Stimulated activated naive CD8-positive, alpha-beta T cell treated with anti-CD3 and anti-CD28 coated beads, Interleukin-15, Interleukin-2, amounts not matched to agents 100 U/mL and 50 U/mL, for 24 hours (primary cell): ENCODE measurements at regions not wholly inside any gene's neighbourhood (a gene's known extent, or its start where the extent isn't known, plus 50 kb on each side); places are given as distances from the start of the nearest gene placed in this dataset.
"Not testable (repeated sequence)": the region's sequence is repeated elsewhere in the genome, so short reads cannot be mapped to it uniquely, and the experiment has no call there.

Experiments used
- ATAC-seq: fragments of 150-1000 bp; cut with Tn5 transposase; one replicate; pipeline ENCODE4 v1.10.0; 2021
- DNase-seq: peaks from one replicate; pipeline ENCODE4 v3.0.0; 2021

DNA sequence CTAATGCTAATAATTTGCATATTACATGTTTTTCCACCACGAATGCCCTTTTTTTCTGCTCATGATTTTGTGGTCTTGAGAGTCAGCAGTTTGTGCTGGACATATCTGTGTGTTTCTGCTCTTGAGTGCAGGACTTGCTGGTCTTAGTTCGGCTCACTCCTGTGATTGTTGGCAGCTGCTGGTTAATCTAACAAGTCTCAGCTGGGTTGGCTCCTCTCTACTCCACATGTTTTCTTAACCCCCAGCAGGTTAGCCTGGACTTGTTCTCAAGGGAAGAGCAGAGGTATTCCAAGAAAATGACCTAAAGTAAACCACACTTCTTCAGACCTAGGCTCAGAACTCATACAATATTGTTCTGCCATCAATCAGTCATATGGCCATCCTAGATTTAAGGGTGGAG, 1238.9 kb downstream of the XPNPEP1 start:
- no peak for DNase-seq
- ATAC-seq, result no peak

DNA sequence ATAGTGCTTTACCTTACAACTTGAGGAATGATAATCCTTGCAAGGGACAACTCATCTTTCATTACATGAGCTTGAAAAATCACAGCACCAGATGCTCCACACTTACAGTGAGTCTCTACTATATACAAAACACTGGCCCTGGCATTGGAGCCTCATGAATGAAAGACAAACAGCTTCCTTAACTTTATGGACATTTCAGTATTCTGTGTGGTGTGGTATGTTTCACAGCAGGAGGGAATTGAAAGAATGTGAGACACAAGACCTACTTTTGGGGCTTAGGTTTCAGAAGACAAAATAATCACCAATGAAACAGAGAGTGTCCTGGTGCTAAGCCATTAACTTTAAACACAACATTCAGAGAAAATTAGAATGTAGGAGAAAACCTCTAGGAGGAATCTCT, 1249.6 kb downstream of the XPNPEP1 start:
- ATAC-seq (no peak), DNase-seq (no peak)

DNA sequence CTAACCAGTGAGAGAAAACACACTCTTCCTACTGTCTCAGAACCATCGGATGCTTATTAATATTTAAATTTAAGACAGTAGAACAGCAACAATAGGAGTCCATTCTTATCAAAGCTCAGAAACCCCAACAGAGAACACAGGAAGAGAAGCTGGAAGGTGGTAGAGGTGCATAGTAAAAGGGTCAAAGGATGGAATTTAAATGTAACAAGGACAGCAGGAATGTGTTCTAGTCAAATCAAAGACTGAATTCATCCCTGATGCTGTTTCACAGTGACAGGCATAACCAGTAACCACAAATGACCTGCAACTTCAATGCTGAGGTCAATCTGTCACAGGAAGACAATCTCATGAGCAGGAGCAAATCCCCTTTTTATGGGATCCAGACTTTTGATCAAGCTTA, 1259.7 kb downstream of the XPNPEP1 start:
- ATAC-seq (no peak), DNase-seq (no peak)

DNA sequence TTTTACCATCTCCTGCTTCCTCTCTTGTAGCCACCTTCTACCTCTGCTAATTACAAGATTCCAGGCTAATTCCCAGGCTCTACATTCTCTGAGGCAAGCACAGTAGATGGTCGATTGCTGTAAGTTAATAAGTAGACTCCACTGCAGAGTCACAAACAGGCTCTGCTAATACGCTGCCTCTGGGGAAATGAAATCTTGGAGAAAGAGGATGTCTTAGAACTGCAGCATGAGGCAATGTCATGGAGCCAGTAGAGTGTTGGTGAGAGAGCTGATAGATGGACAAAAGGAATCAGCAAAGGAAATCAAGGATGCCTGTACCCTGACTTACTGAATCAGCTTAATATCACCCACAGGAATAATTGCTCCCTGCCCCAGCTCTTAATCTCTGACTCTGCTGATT, 1260.3 kb downstream of the XPNPEP1 start:
- no peak for ATAC-seq

DNA sequence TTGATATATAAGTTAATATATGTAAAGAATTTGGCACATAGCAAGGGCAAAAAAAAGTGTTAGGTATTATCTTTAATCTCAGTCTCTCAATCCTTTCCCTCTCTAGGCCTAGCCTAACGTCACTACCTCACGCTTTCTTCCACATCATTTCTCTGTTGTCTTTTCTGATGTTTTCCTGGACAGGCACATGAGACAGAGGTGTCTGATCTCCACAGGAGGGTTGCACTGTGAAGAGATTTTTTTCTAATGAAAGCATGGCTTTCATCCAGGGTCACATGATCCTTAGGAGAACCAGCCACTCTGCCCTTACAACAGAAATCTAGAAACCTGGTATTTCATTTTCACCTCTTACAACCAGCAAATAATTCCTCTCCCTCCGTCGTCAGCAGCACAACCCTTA, 1268.3 kb downstream of the XPNPEP1 start:
- no peak for DNase-seq
- no peak for ATAC-seq

More for the DNA sequence above, 1260.3 kb downstream of the XPNPEP1 start:
- DNase-seq, result no peak

DNA sequence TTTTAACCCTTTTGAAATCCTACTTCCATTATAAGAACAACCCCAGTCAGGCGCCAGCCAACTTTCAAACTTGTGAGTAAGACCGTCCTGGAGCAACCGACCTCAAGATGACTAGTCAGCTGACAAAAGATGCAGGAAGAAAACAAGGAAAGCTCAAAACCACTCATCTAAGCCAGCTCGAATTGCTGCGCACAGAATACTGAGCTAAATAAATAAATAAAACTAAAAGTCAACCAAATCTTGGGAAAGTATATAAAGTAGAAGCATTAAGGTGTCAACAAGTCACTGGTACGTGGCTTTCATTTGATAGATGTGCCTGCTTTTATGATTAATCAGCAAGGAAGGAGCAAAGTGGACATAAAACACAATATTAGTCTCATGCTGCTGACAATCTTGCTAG, 1269.8 kb downstream of the XPNPEP1 start:
- no peak for DNase-seq

DNA sequence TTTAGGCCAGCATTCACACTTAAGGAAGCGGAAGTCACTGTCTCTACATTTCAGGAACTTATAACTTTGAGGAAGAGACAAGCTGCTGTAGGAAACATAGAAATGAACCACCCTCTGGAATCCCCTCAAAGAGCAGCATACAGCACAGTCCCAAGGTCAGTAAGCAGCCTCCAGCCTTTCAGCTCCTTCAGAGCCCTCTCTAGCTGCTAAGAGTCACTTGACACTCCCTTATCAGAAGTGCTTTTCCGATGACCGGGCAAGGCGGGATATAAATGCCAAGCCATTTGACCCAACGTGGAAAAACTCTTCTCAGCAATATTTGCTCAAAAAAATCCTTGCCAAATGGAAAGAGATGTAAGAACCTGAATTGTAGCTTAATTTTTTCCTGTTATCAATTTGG, 1284.3 kb downstream of the XPNPEP1 start:
- no peak for ATAC-seq

More for the DNA sequence above, 1269.8 kb downstream of the XPNPEP1 start:
- no peak for ATAC-seq

DNA sequence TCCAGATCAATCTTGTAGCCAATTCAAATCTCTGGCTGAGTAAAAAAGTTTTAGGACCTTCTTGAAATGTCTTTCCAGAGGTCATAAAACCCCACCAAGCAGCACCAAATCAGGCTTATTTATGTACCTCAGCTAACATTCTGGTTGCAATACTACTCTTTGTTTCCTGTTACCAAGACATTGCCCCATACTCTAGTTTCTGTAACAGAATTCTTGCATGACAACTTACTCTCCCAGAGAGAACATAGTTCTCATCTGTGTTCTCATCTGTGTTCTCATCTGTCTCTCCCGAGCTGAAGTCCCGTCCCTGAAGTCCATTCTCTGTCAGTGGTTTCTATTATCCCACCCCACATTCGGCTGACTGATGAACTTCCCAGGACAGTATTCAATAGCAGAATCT, 1285.1 kb downstream of the XPNPEP1 start:
- ATAC-seq (no peak), DNase-seq (no peak)

More for the DNA sequence above, 1284.3 kb downstream of the XPNPEP1 start:
- DNase-seq, result no peak

DNA sequence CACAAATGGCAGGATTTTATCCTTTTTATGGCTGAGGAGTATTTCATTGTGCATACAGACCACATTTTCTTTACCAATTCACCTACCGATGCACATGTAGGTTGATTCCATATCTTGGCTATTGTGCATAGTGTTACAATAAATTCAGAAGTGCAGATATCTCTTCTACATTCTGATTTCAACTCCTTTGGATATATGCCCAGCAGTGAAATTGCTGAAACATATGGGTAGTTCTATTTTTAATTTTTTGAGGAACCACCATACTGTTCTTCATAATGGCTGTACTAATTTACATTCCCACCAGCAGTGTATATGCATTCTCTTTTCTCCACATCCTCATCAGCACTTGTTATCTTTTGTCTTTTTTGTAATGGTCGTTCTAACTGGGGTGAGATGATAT, 1290.3 kb downstream of the XPNPEP1 start:
- DNase-seq, result no peak

DNA sequence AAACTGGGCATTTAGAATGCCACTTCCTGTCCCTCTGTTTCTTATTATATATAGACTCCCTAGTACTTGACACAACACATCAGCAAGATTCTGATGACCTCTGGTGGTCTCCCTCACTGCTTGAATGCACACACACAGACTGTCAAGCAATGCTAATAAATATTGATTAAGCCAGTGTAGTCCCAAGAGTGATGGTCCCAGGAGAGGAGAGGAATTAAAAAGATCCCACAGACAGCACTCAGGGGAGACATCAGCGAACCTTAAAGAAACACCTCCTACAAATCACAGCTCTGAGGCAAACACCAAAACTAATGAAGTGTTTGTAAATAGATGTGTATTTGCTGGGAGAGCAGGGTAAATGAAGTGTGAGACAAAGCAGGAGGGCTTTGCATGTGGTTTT, 1291.2 kb downstream of the XPNPEP1 start:
- no peak for DNase-seq
- no peak for ATAC-seq

More for the DNA sequence above, 1290.3 kb downstream of the XPNPEP1 start:
- ATAC-seq, result no peak

DNA sequence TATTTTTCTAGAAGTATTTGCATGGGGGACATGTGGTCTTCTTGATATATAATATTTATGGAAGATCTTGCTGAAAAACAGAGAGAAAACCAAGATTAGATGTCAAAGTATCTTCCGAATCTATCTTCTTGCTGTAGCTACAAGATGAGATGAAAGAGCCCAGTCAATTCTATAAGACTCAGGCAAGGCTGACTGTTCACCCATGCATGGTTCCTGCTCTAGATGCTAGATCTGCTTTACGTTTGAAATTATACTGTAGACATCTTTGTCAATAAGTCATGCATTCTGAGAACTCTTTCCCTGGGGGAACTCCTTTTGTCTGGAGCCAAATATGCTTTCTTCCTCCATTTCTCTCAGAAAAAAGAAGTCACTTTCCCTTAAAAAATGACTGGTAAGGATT, 1292.0 kb downstream of the XPNPEP1 start:
- ATAC-seq, result no peak
- DNase-seq, result no peak

DNA sequence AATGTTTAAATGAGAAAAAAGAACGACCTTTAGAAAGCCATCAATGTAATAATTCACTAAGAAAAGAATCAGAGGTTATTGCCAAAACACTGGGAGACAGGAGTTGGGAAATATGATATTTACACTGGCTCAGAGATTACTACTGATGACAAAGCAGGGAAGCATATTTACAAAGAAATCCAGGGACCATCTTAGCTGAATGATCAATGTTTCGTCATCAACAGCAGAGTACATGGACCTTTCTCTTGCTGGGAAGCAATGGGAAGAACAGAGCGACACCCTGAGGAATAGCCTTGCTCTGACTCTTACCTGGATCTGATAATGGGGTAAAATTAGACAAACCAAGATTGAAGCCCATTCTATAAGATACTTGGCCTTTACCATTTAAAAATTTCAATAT, 1293.5 kb downstream of the XPNPEP1 start:
- ATAC-seq (no peak), DNase-seq (no peak)

DNA sequence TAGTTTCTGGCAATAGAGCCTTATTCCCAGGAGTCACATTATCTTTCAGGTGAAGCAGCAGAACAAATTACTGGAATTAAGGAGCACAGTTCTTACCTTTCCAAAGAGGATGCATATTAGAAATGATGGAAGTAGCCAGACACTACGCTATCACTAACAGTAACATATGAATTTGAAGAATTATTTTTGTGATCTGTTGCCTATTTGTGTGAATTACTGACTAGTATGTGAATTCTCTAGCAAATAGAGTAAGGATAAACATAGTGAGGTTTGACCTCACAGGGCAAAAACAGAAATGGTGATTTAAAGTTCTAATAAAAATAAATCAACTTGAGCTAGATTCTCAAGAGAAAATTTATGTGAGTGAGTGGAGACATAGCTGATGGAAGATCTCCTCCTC, 1299.3 kb downstream of the XPNPEP1 start:
- DNase-seq (no peak), ATAC-seq (no peak)

DNA sequence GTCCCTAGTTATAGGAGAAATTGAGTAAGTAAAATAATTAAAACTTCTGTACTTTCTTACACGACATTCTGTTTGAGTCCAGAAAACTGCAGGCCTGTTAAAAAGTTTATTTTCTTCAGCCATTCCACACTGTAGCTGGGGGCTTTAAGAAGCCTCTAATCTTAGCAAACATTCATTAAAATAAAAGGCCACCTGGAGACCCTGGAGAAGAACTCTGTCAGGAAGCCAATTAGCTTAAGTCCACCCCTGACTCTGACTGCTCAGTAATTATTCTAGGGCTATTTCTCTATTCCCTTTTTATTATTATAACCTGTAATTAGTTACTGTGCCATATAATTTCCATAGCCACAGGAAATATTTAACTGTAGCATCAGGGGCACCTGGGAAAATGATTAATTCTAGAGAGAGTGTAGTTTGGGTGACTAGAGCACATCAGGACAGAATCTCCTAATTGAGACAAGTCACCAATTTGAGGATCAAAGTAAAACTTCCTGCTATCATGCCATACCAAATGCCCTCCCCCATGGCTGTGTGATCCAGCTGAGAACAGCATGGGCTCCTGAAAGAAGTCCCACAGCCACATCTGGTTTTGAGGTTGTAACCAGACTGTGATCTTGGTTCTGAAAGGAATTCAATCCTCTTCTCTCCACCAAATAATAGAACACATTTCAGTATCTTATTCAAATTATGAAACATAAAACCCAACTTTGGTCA, 1302.3 kb downstream of the XPNPEP1 start:
- ATAC-seq (no peak), DNase-seq (no peak)

DNA sequence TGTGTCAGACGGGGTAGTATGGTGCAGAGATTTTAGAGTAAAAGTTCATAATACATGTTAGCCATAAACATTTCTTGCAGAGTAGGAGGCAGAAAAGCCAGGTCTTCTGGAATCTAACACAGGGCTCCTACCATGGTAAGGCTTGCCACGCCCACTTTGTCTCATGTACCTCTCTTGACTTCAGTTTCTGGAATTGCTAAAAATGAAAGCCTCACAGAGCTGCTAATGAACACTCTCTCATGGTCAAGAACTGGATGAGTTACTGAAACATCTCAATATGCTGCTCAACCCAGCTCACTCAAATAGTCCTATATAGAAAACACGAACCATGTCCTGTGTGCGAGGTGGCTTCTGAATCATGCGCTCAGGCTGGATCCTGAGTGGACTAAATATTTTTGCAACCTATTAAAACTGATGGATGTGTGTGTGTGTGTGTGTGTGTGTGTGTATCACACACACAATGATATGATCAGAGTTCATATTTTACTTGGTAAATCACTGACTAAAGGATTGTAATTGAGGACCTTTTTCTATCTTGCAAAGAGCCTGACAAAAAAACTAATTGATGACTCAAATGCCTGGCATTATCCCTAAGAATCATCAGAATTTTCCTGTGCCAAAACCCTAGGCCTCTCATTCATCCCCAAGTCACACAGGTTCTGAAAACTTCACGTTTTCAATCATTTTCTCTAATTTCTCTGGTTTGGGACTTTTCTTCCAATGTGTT, 1306.6 kb downstream of the XPNPEP1 start:
- no peak for ATAC-seq
- no peak for DNase-seq

DNA sequence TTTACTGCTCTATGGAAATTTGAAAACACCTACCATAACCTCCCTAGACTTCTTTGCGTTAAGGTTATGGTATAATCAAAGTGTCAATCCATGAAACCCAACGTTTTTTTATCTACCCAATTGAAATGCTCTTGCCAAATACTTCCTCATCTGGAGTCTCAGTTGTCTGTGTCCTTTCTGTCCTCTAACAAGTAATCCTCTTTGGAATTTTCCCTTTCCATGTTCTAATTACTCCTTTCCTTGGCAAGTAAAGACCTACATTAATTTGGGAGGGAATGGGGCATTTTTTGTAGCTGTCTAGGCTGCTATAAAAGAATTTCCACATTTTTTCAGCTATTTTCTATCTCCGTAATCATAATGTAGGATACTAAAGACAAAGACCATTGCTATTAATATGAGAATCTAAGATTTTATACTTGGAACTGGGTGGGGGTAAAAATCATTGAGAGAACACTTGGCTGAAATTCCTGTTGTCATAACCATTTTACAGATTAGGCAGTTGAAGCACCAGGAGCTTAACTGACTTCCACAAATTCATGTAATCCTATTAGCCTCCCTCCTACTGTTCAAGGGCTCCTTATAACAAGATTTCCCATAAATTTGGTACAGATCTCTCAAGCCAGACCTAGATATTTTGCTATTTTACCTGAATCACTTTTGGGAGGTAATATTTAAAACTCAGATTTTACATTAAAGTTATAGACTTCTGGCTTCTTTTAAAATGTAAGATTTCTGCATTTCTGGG, 1307.6 kb downstream of the XPNPEP1 start:
- ATAC-seq (no peak), DNase-seq (no peak)

DNA sequence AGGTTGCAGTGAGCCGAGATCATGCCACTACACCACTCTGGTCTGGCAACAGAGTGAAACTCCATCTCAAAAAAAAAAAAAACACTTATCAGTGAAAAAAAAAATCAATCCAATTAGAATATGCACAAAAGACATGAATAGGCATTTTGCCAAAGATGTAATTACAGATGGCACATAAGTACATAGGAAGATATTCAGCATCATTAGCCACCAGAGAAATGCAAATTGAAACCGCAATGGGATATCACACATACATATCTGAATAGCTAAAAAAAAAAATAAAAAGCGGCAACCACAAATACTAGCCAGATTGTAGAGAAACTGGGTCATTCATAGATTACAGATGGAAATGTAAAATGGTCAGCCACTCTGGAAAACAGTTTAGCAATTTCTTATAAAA, 1310.8 kb downstream of the XPNPEP1 start:
- no peak for DNase-seq

DNA sequence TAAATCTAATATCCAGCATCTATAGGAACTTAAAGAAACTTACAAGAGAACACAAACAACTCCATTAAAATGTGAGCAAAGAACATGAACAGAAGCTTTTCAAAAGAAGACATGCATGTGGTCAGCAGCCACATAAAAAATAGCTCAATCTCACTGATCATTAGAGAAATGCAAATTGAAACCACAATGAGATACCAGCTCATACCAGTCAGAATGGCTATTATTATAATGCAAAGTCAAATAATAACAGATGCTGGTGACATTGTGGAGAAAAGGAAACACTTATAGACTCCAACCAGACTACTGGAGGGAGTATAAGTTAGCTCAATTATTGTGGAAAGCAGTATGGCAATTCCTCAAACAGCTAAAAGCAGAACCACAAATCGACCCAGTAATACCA, 1314.5 kb downstream of the XPNPEP1 start:
- DNase-seq, result no peak
- no peak for ATAC-seq

More for the DNA sequence above, 1310.8 kb downstream of the XPNPEP1 start:
- ATAC-seq, result no peak

DNA sequence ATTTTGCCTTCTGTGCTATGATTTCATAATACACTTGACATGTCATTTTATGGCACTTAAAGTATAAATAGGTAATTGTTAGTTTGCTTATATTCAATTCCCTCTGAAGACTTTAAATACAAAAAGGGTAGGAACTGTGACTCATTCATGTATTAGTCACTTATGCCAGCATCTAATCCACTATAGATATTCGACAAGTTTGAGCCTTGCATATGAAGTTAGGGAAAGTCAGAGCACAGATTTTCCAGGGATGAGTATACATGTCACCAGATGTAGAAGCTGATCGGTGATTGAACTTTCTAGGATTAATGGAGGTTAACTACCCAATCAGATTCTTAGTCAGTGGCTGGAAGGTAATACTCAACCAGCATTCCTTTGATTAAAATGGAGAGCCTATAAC, 1321.5 kb downstream of the XPNPEP1 start:
- DNase-seq, result no peak
- ATAC-seq, result no peak

DNA sequence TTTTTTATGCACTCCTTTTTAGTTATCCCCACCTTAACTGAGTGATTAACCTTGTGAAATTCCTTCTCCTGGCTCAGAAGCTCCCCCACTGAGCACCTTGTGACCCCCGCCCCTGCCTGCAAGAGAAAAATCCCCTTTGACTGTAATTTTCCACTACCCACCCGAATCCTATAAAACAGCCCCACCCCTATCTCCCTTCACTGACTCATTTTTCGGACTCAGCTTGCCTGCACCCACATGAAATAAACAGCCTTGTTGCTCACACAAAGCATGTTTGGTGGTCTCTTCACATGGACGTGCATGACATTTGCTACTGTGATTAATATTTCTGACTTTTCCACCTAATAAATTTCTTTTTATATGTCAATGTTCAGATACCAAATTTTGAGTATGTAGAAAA, 1322.8 kb downstream of the XPNPEP1 start:
- DNase-seq, ATAC-seq: not testable (repeated sequence)

DNA sequence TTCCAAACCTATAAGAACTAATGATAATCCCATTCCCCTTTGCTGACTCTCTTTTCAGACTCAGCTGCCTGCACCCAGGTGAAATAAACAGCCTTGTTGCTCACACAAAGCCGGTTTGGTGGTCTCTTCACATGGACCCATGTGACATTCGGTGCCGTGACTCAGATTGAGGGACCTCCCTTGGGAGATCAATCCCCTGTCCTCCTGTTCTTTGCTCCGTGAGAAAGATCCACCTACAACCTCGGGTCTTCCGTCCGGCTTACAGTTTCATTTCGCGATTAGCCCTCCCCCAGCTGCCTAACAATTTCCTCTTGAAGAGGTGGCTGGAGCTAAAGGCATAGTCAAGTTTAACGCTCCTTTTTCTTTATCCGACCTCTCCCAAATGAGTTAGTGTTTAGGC, 1324.0 kb downstream of the XPNPEP1 start:
- ATAC-seq, DNase-seq: not testable (repeated sequence)

DNA sequence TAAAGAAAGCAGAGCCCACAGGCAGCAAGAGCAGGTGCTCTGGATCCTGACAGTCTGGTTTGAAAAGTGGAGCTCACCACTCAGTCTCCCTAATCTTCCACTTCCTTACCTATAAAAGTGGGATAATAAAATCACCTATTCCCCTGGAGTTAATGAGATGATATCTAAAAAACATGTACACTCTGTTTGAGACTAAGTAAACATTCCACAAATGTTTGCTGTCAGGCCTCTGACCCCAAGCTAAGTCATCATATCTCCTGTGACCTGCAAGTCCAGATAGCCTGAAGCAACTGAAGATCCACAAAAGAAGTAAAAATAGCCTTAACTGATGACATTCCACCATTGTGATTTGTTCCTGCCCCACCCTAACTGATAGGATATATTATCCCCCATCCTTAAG, 1324.5 kb downstream of the XPNPEP1 start:
- DNase-seq (no peak), ATAC-seq (no peak)

DNA sequence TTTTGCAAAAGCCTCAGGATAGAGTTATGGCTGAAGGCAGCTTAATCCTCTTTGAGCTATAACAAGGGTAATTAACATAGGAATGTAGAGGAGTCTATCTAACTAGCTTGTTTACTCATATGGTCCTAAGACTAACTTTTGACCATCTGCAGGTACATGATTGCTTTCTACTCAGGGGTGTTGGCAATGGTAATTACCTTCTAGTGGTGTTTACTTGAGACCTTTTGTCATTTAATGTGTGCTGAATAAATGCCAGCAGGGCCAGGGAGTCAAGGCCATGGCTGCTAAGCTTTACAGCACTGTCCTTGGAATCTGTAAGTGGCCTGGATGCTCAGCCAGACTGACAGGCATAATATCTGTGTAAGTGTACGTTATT, 1325.0 kb downstream of the XPNPEP1 start:
- no peak for ATAC-seq
- no peak for DNase-seq
